Activated CD4-positive, alpha-beta T cell treated with anti-CD3 and anti-CD28 coated beads for 1 hour (primary cell): ENCODE measurements at regions not wholly inside any gene's neighbourhood (a gene's known extent, or its start where the extent isn't known, plus 50 kb on each side); places are given as distances from the start of the nearest gene placed in this dataset.
"Not testable (repeated sequence)": the region's sequence is repeated elsewhere in the genome, so short reads cannot be mapped to it uniquely, and the experiment has no call there.

Experiments used
- DNase-seq: peaks from one replicate; pipeline ENCODE4 v3.0.0-alpha.2; 2020

GRCh38 chr2:44087036-44087713, 81.5 kb upstream of the PPM1B start:
- DNase-seq: peak; percentile 73

- DNase-seq: no peak
These were observed 81.0 kb upstream of the PPM1B start for GRCh38 chr2:44087714-44088092.

- DNase-seq: not testable (repeated sequence)
These were observed 76.2 kb upstream of the PPM1B start for GRCh38 chr2:44092519-44092918.

- no peak for DNase-seq
These were observed 74.7 kb upstream of the PPM1B start for GRCh38 chr2:44093970-44094369.

GRCh38 chr2:44097322-44097907, 71.3 kb upstream of the PPM1B start:
- no peak for DNase-seq

- DNase-seq: no peak
These were observed 70.6 kb upstream of the PPM1B start for GRCh38 chr2:44098050-44098449.

- no peak for DNase-seq
These were observed 69.8 kb upstream of the PPM1B start for GRCh38 chr2:44098891-44099290.

- no peak for DNase-seq
These were observed 68.3 kb upstream of the PPM1B start for GRCh38 chr2:44100351-44100750.

GRCh38 chr2:44101246-44101645, 67.4 kb upstream of the PPM1B start:
- no peak for DNase-seq

- DNase-seq: no peak
These were observed 65.7 kb upstream of the PPM1B start for GRCh38 chr2:44102790-44103562.

- no peak for DNase-seq
These were observed 65.0 kb upstream of the PPM1B start for GRCh38 chr2:44103639-44104038.

- DNase-seq: no peak
These were observed 63.8 kb upstream of the PPM1B start for GRCh38 chr2:44104855-44105271.

GRCh38 chr2:44106509-44106908, 62.2 kb upstream of the PPM1B start:
- not testable (repeated sequence) for DNase-seq

GRCh38 chr2:44107086-44107740, 61.5 kb upstream of the PPM1B start:
- DNase-seq: no peak

GRCh38 chr2:44107974-44108373, 60.7 kb upstream of the PPM1B start:
- DNase-seq: no peak

GRCh38 chr2:44109166-44109565, 59.5 kb upstream of the PPM1B start:
- no peak for DNase-seq

- no peak for DNase-seq
These were observed 58.2 kb upstream of the PPM1B start for GRCh38 chr2:44110444-44110843.

GRCh38 chr2:44112096-44112495, 56.6 kb upstream of the PPM1B start:
- no peak for DNase-seq

GRCh38 chr2:44116319-44116718, 52.4 kb upstream of the PPM1B start:
- no peak for DNase-seq

- DNase-seq: no peak
These were observed 50.4 kb upstream of the PPM1B start for GRCh38 chr2:44118257-44118656.
